ENCODE measurements at regions not wholly inside any gene's neighbourhood (a gene's known extent, or its start where the extent isn't known, plus 50 kb on each side); places are given as distances from the start of the nearest gene placed in this dataset.

GRCh38 chr12:126855768-126856167 lies 1411.2 kb upstream of the TMEM132C start:
- H3K4me2 ChIP-seq (ENCODE audit: insufficient read depth, insufficient read length, low read length): no peak overlapping the region
- H3K27ac Mint-ChIP-seq: no peak overlapping the region
- no peak for TF ChIP-seq CTCF (conservative IDR thresholded peaks at IDR 0.05)

More at GRCh38 chr12:126855768-126856167, 1411.2 kb upstream of the TMEM132C start:
- Histone ChIP-seq H3K14ac (ENCODE audit: insufficient read depth, low read length) (no peak overlapping the region), H3K27me3 (ENCODE audit: insufficient read depth, low read length) (no peaks in the 10 kb centered on the region), H2BK120ac (ENCODE audit: low read depth, low read length, poor library complexity, severe bottlenecking) (no peak overlapping the region), H2BK20ac (ENCODE audit: low read depth, low read length, poor library complexity, severe bottlenecking) (no peak overlapping the region), H3K9ac (ENCODE audit: extremely low read depth, insufficient read length, low read length) (no peak overlapping the region), H3K56ac (ENCODE audit: insufficient read length, low read depth, low read length) (no peak overlapping the region), H4K91ac (ENCODE audit: insufficient read length, low read depth, low read length) (no peak overlapping the region), H3K23ac (ENCODE audit: insufficient read length, low read depth, low read length) (no peak overlapping the region), H4K20me1 (ENCODE audit: control insufficient read depth, insufficient read depth, insufficient read length) (no peaks in the 10 kb centered on the region), H2BK15ac (ENCODE audit: low read depth, low read length) (no peak overlapping the region), H2AFZ (ENCODE audit: low read length) (no peak overlapping the region), H3T11ph (ENCODE audit: low read length) (no peak overlapping the region), H3K27ac (ENCODE audit: insufficient read length, low read depth, low read length) (no peak overlapping the region), H3K4me1 (ENCODE audit: insufficient read depth, low read length) (no peaks in the 10 kb centered on the region), H4K5ac (ENCODE audit: insufficient read length, low read depth, low read length) (no peak overlapping the region), H2BK12ac (ENCODE audit: insufficient read length, low read depth, low read length) (no peak overlapping the region), H3K79me2 (ENCODE audit: insufficient read depth, low read length) (no peaks in the 10 kb centered on the region), H3K23me2 (ENCODE audit: insufficient read length, low read depth, low read length, poor library complexity, severe bottlenecking) (no peaks in the 10 kb centered on the region), H2BK5ac (ENCODE audit: insufficient read length, low read length) (no peak overlapping the region), H3K79me1 (ENCODE audit: insufficient read depth, low read depth, low read length, poor library complexity, severe bottlenecking) (no peaks in the 10 kb centered on the region), H2AK5ac (ENCODE audit: insufficient read length, low read length) (no peak overlapping the region), H3K18ac (ENCODE audit: insufficient read length, low read depth, low read length) (no peak overlapping the region), H3K9me3 (ENCODE audit: control insufficient read depth, low read depth, low read length) (no peaks in the 10 kb centered on the region), H4K8ac (replicated peaks; ENCODE audit: insufficient read length, low read depth, low read length) (no peak overlapping the region), H3K4ac (ENCODE audit: low read depth, low read length) (no peak overlapping the region)
- H3K36me3 Mint-ChIP-seq (ENCODE audit: insufficient read depth in 1 of 3, low read depth in 3 of 3): no peaks in the 10 kb centered on the region
- H3K4me1 Mint-ChIP-seq: no peaks in the 10 kb centered on the region
- H3K27me3 Mint-ChIP-seq (ENCODE audit: low read depth): no peaks in the 10 kb centered on the region; the same call in 1 of the 2 replicates
- H3K9me3 Mint-ChIP-seq: peaks cover 0 to 2% of the 10 kb centered on the region in 2 experiments; a peak in 2 of 5 replicates
- no peak overlapping the region for H3K4me3 Mint-ChIP-seq
- DNase-seq: no peak

Measured in H9 (cell line).